ENCODE measurements at regions not wholly inside any gene's neighbourhood (a gene's known extent, or its start where the extent isn't known, plus 50 kb on each side); places are given as distances from the start of the nearest gene placed in this dataset.

GRCh38 chr22:49178246-49179005, 649.2 kb downstream of the BRD1 start:
- TF ChIP-seq CTCF (IDR thresholded peaks at IDR 0.05): no peak
- no peak for TF ChIP-seq POLR2A (IDR thresholded peaks at IDR 0.05)

Measured in heart left ventricle (tissue), 13 donors.